Loucy (cell line): ENCODE measurements at regions not wholly inside any gene's neighbourhood (a gene's known extent, or its start where the extent isn't known, plus 50 kb on each side); places are given as distances from the start of the nearest gene placed in this dataset.

Source experiments
- H2AFZ ChIP-seq: fragments of 200-600 bp; sonication (generic); 2 replicates; pipeline ENCODE4 v1.6.0; 2016; ENCODE audit warnings: antibody characterized with exemption, mild to moderate bottlenecking, low read length, moderate library complexity
- H3F3A ChIP-seq: fragments of 200-600 bp; 2 replicates; pipeline ENCODE4 v1.6.0; 2016; ENCODE audit warnings: antibody characterized with exemption, low read depth, mild to moderate bottlenecking
- H3K27me3 ChIP-seq: fragments of 200-600 bp; sonication (generic); 2 replicates; pipeline ENCODE4 v1.6.1; 2014; ENCODE audit warnings: low read length, mild to moderate bottlenecking; ENCODE audit not compliant: insufficient read depth, poor library complexity, severe bottlenecking
- H3K36me3 ChIP-seq: fragments of 200-600 bp; sonication (generic); 2 replicates; pipeline ENCODE4 v1.6.1; 2016; ENCODE audit warnings: low read length; ENCODE audit not compliant: insufficient read depth
- H3K4me1 ChIP-seq: fragments of 200-600 bp; sonication (generic); 2 replicates; pipeline ENCODE4 v1.5.1; 2014; ENCODE audit warnings: low read length, mild to moderate bottlenecking; ENCODE audit not compliant: insufficient read depth, poor library complexity, severe bottlenecking
- H3K4me2 ChIP-seq: fragments of 200-600 bp; sonication (generic); 2 replicates; pipeline ENCODE4 v1.6.0; 2014; ENCODE audit warnings: antibody characterized with exemption, low read length, low read depth, mild to moderate bottlenecking; ENCODE audit not compliant: poor library complexity, severe bottlenecking
- H3K4me3 ChIP-seq: fragments of 200-600 bp; sonication (generic); 2 replicates; pipeline ENCODE4 v1.5.1; 2014; ENCODE audit warnings: low read length, mild to moderate bottlenecking, mixed read lengths; ENCODE audit not compliant: poor library complexity, severe bottlenecking
- H3K79me2 ChIP-seq: fragments of 200-600 bp; sonication (generic); 2 replicates; pipeline ENCODE4 v1.6.1; 2014; ENCODE audit warnings: low read length; ENCODE audit not compliant: insufficient read depth
- H3K9ac ChIP-seq: fragments of 200-600 bp; sonication (generic); 2 replicates; pipeline ENCODE4 v1.6.0; 2014; ENCODE audit warnings: mild to moderate bottlenecking, low read depth, low read length, moderate library complexity; ENCODE audit not compliant: poor library complexity, severe bottlenecking
- H3K9me2 ChIP-seq: fragments of 200-600 bp; sonication (generic); replicated peaks from 2 replicates; pipeline ENCODE4 v1.6.1; 2016; ENCODE audit warnings: low read depth, low read length, mixed read lengths
- H3K9me3 ChIP-seq: fragments of 200-600 bp; sonication (generic); 2 replicates; pipeline ENCODE4 v1.6.1; 2014; ENCODE audit warnings: mild to moderate bottlenecking, antibody characterized with exemption, low read length, low read depth; ENCODE audit not compliant: insufficient read depth
- H4K20me1 ChIP-seq: fragments of 200-600 bp; sonication (generic); 2 replicates; pipeline ENCODE4 v1.6.0; 2014; ENCODE audit warnings: antibody characterized with exemption, low read length, mild to moderate bottlenecking; ENCODE audit not compliant: insufficient read depth, poor library complexity, severe bottlenecking
- CTCF ChIP-seq: fragments of 200-600 bp; sonication (generic); conservative IDR thresholded peaks from 2 replicates; pipeline ENCODE4 v1.5.1; 2014; ENCODE audit warnings: mild to moderate bottlenecking, antibody characterized with exemption, low read length
- EZH2phosphoT487 ChIP-seq: fragments of 200-600 bp; IDR thresholded peaks from 2 replicates; pipeline ENCODE4 v1.6.1; 2018; ENCODE audit warnings: antibody characterized with exemption, mild to moderate bottlenecking, moderate library complexity, borderline replicate concordance

GRCh38 chr2:187174582-187174981, 273.5 kb downstream of the CALCRL start:
- Histone ChIP-seq H3K4me3 (no peak overlapping the region), H3K4me1 (no peaks in the 10 kb centered on the region), H3K9me2 (no peaks in the 10 kb centered on the region), H3K27me3 (no peaks in the 10 kb centered on the region), H4K20me1 (no peaks in the 10 kb centered on the region), H3F3A (no peaks in the 10 kb centered on the region), H3K9me3 (no peaks in the 10 kb centered on the region), H3K36me3 (no peaks in the 10 kb centered on the region), H2AFZ (no peak overlapping the region), H3K4me2 (no peak overlapping the region), H3K9ac (no peak overlapping the region), H3K79me2 (no peaks in the 10 kb centered on the region)
- TF ChIP-seq CTCF (peak; percentile 79), EZH2phosphoT487 (no peak)

GRCh38 chr2:187171318-187171717, 276.7 kb downstream of the CALCRL start:
- H3K36me3 ChIP-seq, result no peaks in the 10 kb centered on the region
- no peaks in the 10 kb centered on the region for H3F3A ChIP-seq
- H3K4me3 ChIP-seq, result no peak overlapping the region
- H3K4me1 ChIP-seq, result no peaks in the 10 kb centered on the region
- no peaks in the 10 kb centered on the region for H3K9me2 ChIP-seq
- no peak overlapping the region for H2AFZ ChIP-seq
- H3K4me2 ChIP-seq, result no peak overlapping the region
- no peaks in the 10 kb centered on the region for H3K9me3 ChIP-seq
- no peak overlapping the region for H3K9ac ChIP-seq
- H3K27me3 ChIP-seq, result no peaks in the 10 kb centered on the region
- no peaks in the 10 kb centered on the region for H3K79me2 ChIP-seq
- no peaks in the 10 kb centered on the region for H4K20me1 ChIP-seq
- TF ChIP-seq EZH2phosphoT487 (no peak), CTCF (no peak)

- Histone ChIP-seq H3K4me2 (no peak overlapping the region), H4K20me1 (no peaks in the 10 kb centered on the region), H3K79me2 (no peaks in the 10 kb centered on the region), H3K9ac (no peak overlapping the region), H3K9me2 (no peaks in the 10 kb centered on the region), H2AFZ (no peak overlapping the region), H3K36me3 (no peaks in the 10 kb centered on the region), H3F3A (no peaks in the 10 kb centered on the region), H3K9me3 (no peaks in the 10 kb centered on the region), H3K4me3 (no peak overlapping the region), H3K4me1 (no peaks in the 10 kb centered on the region), H3K27me3 (no peaks in the 10 kb centered on the region)
- TF ChIP-seq CTCF, result no peak
- no peak for TF ChIP-seq EZH2phosphoT487
These were observed 278.2 kb downstream of the CALCRL start for GRCh38 chr2:187169864-187170263.
